ENCODE measurements at regions not wholly inside any gene's neighbourhood (a gene's known extent, or its start where the extent isn't known, plus 50 kb on each side); places are given as distances from the start of the nearest gene placed in this dataset.

- Histone ChIP-seq H4K20me1 (peaks cover 0 to 4% (median 0%) of the 10 kb centered on the region in 11 experiments; a peak in 1 of 22 replicates), H3K27me3 (peaks cover 0 to 8% (median 0%) of the 10 kb centered on the region in 11 experiments; a peak in 1 of 22 replicates), H3K36me3 (no peaks in the 10 kb centered on the region), H3K9me3 (replicated peaks in 1 of 11) (peaks cover 14 to 17% (median 16%) of the 10 kb centered on the region in 11 experiments), H3K4me3 (no peak overlapping the region), H3K9ac (no peak overlapping the region), H3K4me2 (no peak overlapping the region), H3K4me1 (peaks cover 5 to 30% (median 28%) of the 10 kb centered on the region in 10 experiments; a peak in 18 of 20 replicates), H3K27ac (no peak overlapping the region)
- TF ChIP-seq Cebpa-rat (IDR thresholded peaks at IDR 0.05), result no peak
Measured at GRCh38 chr3:10737785-10738184, 78.2 kb upstream of the SLC6A11 start.

GRCh38 chr3:10738688-10739372 is 77.2 kb upstream of the SLC6A11 start:
- peaks cover 0 to 8% (median 0%) of the 10 kb centered on the region in 11 experiments; a peak in 1 of 22 replicates for H3K27me3 ChIP-seq
- no peaks in the 10 kb centered on the region for H3K36me3 ChIP-seq

GRCh38 chr3:10740954-10741353 is 75.1 kb upstream of the SLC6A11 start:
- Histone ChIP-seq H3K27ac (no peak overlapping the region), H4K20me1 (peaks cover 0 to 4% (median 0%) of the 10 kb centered on the region in 11 experiments; a peak in 1 of 22 replicates), H3K9me3 (replicated peaks in 1 of 11) (no peaks in the 10 kb centered on the region), H3K9ac (no peak overlapping the region), H3K27me3 (peaks cover 0 to 8% (median 0%) of the 10 kb centered on the region in 11 experiments; a peak in 1 of 22 replicates), H3K4me3 (no peak overlapping the region), H3K4me2 (peak overlapping the region in 6 of 11 experiments; percentile 66 to 83 (median 76); a peak in 10 of 22 replicates), H3K36me3 (no peaks in the 10 kb centered on the region), H3K4me1 (peaks cover 5 to 30% (median 28%) of the 10 kb centered on the region in 10 experiments; a peak in 18 of 20 replicates)
- no peak for TF ChIP-seq Cebpa-rat (IDR thresholded peaks at IDR 0.05)

More at GRCh38 chr3:10738688-10739372, 77.2 kb upstream of the SLC6A11 start:
- peaks cover 4 to 7% (median 5%) of the 10 kb centered on the region in 11 experiments; a peak in 21 of 22 replicates for H3K9me3 ChIP-seq (replicated peaks in 1 of 11)
- H3K4me3 ChIP-seq, result peak overlapping the region in 7 of 10 experiments; percentile 36 to 54 (median 48); a peak in 11 of 20 replicates
- peaks cover 0 to 4% (median 0%) of the 10 kb centered on the region in 11 experiments; a peak in 1 of 22 replicates for H4K20me1 ChIP-seq
- H3K27ac ChIP-seq, result no peak overlapping the region
- TF ChIP-seq Cebpa-rat (IDR thresholded peaks at IDR 0.05), result no peak
- peak overlapping the region; percentile 66 to 87 (median 82) for H3K4me2 ChIP-seq
- peak overlapping the region in 6 of 11 experiments; percentile 0 to 55 (median 45); a peak in 7 of 22 replicates for H3K9ac ChIP-seq
- H3K4me1 ChIP-seq, result peaks cover 5 to 30% (median 28%) of the 10 kb centered on the region in 10 experiments; a peak in 18 of 20 replicates

- no peaks in the 10 kb centered on the region for H3K36me3 ChIP-seq
- no peak for TF ChIP-seq Cebpa-rat (IDR thresholded peaks at IDR 0.05)
- H3K27me3 ChIP-seq, result peaks cover 0 to 8% (median 0%) of the 10 kb centered on the region in 11 experiments; a peak in 1 of 22 replicates
Measured at GRCh38 chr3:10741891-10742671, 73.9 kb upstream of the SLC6A11 start.

GRCh38 chr3:10743366-10744097 is 72.5 kb upstream of the SLC6A11 start:
- no peak overlapping the region for H3K4me2 ChIP-seq
- no peak overlapping the region for H3K4me3 ChIP-seq
- no peaks in the 10 kb centered on the region for H3K36me3 ChIP-seq
- no peak for TF ChIP-seq Cebpa-rat (IDR thresholded peaks at IDR 0.05)
- H3K27ac ChIP-seq, result no peak overlapping the region
- peaks cover 0 to 4% (median 0%) of the 10 kb centered on the region in 11 experiments; a peak in 1 of 22 replicates for H4K20me1 ChIP-seq
- H3K27me3 ChIP-seq, result 0 out of 22 replicates have a peak, but pooled peaks cover 0 to under 1% (median 0%) of the 10 kb centered on the region in 11 experiments
- no peak overlapping the region for H3K9ac ChIP-seq
- H3K9me3 ChIP-seq (replicated peaks in 1 of 11), result no peaks in the 10 kb centered on the region
- H3K4me1 ChIP-seq, result peaks cover 5 to 25% (median 23%) of the 10 kb centered on the region in 10 experiments; a peak in 18 of 20 replicates

More at GRCh38 chr3:10741891-10742671, 73.9 kb upstream of the SLC6A11 start:
- no peak overlapping the region for H3K4me3 ChIP-seq
- no peak overlapping the region for H3K27ac ChIP-seq
- peaks cover 0 to 4% (median 0%) of the 10 kb centered on the region in 11 experiments; a peak in 1 of 22 replicates for H4K20me1 ChIP-seq
- no peaks in the 10 kb centered on the region for H3K9me3 ChIP-seq (replicated peaks in 1 of 11)
- peaks cover 5 to 30% (median 28%) of the 10 kb centered on the region in 10 experiments; a peak in 18 of 20 replicates for H3K4me1 ChIP-seq
- H3K4me2 ChIP-seq, result no peak overlapping the region
- no peak overlapping the region for H3K9ac ChIP-seq

- peaks cover 4 to 20% (median 19%) of the 10 kb centered on the region in 10 experiments; a peak in 15 of 20 replicates for H3K4me1 ChIP-seq
- H4K20me1 ChIP-seq, result peaks cover 0 to 4% (median 0%) of the 10 kb centered on the region in 11 experiments; a peak in 1 of 22 replicates
- no peak for TF ChIP-seq Cebpa-rat (IDR thresholded peaks at IDR 0.05)
- H3K36me3 ChIP-seq, result no peaks in the 10 kb centered on the region
- H3K4me3 ChIP-seq, result no peak overlapping the region
- no peak overlapping the region for H3K27ac ChIP-seq
- H3K9ac ChIP-seq, result no peak overlapping the region
- no peak overlapping the region for H3K4me2 ChIP-seq
- no peaks in the 10 kb centered on the region for H3K27me3 ChIP-seq
- H3K9me3 ChIP-seq (replicated peaks in 1 of 11), result no peaks in the 10 kb centered on the region
Measured at GRCh38 chr3:10744098-10744465, 71.9 kb upstream of the SLC6A11 start.

GRCh38 chr3:10745392-10745791 is 70.6 kb upstream of the SLC6A11 start:
- Histone ChIP-seq H3K4me2 (no peak overlapping the region), H3K27ac (no peak overlapping the region), H3K9ac (no peak overlapping the region), H3K36me3 (no peaks in the 10 kb centered on the region), H4K20me1 (peaks cover 0 to 4% (median 0%) of the 10 kb centered on the region in 11 experiments; a peak in 1 of 22 replicates), H3K27me3 (no peaks in the 10 kb centered on the region), H3K4me1 (peaks cover 0 to 7% (median 6%) of the 10 kb centered on the region in 10 experiments; a peak in 12 of 20 replicates), H3K9me3 (replicated peaks in 1 of 11) (no peaks in the 10 kb centered on the region), H3K4me3 (no peak overlapping the region)
- TF ChIP-seq Cebpa-rat (IDR thresholded peaks at IDR 0.05), result no peak

- Histone ChIP-seq H4K20me1 (peaks cover 0 to 4% (median 0%) of the 10 kb centered on the region in 11 experiments; a peak in 1 of 22 replicates), H3K9me3 (replicated peaks in 1 of 11) (no peaks in the 10 kb centered on the region), H3K4me1 (peaks cover 0 to under 1% (median under 1%) of the 10 kb centered on the region in 10 experiments; a peak in 6 of 20 replicates), H3K36me3 (no peaks in the 10 kb centered on the region), H3K4me3 (no peak overlapping the region), H3K27ac (no peak overlapping the region), H3K4me2 (no peak overlapping the region), H3K9ac (no peak overlapping the region), H3K27me3 (no peaks in the 10 kb centered on the region)
- TF ChIP-seq Cebpa-rat (IDR thresholded peaks at IDR 0.05), result no peak
Measured at GRCh38 chr3:10746001-10746400, 70.0 kb upstream of the SLC6A11 start.

Measured in BLaER1 treated with 17β-estradiol and CSF1 and Interleukin-3, amounts not matched to agents 10 nM and 100 nM (cell line).